GM18520 (cell line): ENCODE measurements at regions not wholly inside any gene's neighbourhood (a gene's known extent, or its start where the extent isn't known, plus 50 kb on each side); places are given as distances from the start of the nearest gene placed in this dataset.

Experiments
- ATAC-seq: cut with Tn5 transposase; IDR thresholded peaks from one replicate; pipeline ENCODE4 v1.9.1; 2021; ENCODE audit not compliant: unreplicated experiment

DNA sequence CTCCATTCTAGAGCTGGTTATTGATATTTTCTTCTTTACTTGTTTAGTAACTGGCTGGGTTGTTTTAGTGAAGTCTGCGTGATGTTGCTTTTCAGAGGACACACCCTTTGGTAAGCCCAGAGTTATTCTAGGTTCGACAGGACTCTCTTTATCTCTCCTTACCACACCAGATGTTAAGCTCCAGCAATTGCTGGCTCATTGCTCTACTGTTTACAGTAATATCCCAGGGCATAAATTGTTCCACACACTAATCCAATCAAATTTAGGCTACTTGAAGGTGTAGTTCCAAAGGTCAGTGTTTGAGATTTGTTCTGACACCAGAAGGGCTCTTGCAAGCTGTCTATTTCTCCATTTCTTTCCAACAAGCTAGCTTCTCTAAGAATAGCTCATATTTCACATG is 506.6 kb downstream of the NR4A2 start:
- no peak for ATAC-seq

DNA sequence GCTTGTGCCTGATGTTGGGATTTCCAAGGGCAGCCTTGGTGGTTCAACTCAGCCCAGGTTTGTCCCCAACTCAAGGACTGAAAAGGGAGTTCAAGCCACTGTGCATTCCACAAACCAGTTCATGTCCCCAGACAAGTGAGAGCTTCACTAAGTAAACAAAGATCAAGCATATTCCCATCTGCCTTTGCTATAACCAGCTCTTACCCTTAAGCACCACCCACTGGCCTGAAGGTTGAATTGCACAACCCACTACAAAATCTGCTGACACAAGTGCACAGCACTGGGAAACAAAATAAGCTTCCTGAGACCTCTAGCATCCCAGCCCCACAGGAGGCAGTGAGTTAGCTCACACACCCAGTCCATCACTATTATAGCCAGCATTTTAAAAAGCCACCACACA is 516.7 kb downstream of the NR4A2 start:
- peak; percentile 72 for ATAC-seq

DNA sequence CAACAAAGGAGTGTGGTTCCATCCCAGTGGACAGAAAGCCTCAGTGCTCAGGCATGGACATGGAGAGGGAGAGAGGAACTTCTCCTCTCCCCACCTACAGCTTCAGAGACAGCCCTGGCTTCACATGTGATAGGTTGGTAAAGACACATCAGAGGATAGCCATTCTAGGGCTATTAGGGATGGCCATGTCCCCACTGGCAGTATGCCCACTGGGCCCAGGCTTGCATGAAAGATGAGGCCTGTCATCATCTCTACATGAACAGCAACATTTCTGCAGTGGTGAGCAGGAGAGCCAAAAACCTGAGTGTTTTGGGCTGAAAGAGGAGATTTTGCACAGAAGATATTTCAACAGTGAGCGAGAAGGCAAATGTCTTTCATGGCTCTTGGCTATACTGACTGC is 517.2 kb downstream of the NR4A2 start:
- no peak for ATAC-seq

DNA sequence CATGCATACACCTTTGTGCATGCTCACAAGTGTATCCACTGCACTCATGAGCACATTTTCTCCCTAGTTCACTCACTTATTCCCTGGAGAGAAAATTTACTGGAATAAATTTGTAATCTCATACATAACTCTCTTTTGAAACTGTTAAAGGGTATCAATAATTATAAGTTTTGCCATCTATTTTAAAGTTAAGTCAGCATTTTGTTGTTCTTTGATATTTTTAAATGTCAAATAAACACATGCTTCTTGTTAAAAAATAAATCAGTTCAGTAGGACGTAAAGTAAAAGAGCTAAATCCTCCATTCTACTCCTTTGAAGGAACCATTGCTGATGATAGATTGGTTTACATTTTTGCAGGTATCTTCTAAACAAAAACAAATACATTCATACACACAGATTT is 522.1 kb downstream of the NR4A2 start:
- no peak for ATAC-seq

DNA sequence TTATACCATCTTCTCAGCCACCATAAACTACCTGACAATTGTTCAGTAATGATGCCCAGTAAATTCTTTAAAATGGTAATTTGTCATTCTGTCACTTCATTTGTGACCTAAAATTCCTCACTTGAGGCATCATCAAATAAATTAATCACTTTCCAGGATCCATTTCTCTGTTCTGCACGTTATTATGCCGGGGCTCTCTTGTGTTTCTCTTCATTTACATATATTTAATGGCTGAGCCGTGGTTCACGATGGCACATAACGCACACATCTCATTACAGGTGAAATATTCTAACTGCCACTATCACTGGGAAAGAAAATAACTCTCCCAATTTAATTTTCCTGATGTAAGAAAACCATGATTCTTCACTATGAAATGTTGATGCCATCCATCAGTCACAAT is 529.6 kb downstream of the NR4A2 start:
- ATAC-seq = no peak

DNA sequence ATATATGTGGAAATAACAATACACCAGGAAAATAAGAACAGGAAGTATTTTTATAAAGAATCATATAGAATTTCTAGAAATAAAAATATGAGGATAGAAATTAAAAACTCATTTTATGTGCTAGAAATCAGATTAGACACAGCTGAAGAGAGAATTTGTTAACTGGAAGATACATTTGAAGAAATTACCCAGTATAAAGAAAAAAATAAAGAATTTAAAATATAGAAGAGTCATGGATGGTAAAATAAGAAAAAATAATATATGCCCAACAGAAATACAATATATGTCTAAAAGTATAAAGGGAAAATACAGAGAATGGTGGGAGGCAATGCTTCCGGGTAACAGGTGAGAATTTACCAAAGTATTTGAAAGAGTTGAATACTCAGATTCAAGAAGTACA is 539.9 kb downstream of the NR4A2 start:
- no peak for ATAC-seq

DNA sequence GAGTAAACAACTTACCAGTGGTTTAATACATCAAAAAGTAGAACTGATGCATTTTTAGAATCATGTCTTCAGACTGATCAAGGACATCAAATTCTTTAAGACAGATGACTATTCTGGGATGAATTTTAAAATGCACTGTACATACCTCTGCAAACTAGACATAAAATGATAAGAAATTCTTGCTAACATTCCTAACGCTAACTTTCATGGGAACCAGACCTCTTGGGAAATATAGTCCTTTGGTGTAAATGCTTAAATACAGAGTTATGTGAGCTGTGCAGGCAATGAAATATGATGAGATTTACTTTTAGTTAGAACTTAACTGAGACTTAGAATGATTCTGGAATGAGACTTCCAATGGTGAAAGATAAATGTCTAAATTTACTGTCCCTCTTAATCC is 562.0 kb downstream of the NR4A2 start:
- ATAC-seq = no peak

DNA sequence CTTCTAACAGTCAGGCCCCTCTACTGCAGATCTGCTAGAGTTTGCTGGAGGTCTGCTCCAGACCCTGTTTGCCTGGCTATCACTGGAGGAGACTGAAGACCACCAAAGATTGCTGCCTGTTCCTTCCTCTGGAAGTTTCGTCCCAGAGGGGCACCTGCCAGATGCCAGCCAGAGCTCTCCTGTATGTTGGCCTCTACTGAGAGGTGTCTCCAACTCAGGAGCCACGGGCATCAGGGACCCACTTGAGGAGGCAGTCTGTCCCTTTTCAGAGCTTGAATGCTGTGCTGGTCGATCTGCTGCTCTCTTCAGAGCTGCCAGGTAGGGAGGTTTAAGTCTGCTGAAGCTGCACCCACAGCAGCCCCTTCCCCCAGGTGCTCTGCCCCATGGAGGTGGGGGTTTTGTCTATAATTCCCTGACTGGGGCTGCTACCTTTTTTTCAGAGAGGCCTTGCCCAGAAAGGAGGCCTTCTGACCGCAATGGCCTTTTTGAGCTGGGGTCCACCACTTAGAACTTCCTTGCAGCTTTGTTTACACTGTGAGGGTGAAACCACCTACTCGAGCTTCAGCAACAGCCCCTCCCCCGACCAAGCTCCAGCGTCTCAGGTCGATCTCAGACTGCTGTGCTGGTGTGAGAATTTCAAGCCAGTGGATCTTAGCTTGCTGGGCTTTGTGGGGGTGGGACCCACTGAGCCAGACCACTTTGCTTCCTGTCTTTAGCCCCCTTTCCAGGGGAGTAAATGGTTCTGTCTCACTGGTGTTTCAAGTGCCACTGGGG is 566.0 kb downstream of the NR4A2 start:
- no peak for ATAC-seq

DNA sequence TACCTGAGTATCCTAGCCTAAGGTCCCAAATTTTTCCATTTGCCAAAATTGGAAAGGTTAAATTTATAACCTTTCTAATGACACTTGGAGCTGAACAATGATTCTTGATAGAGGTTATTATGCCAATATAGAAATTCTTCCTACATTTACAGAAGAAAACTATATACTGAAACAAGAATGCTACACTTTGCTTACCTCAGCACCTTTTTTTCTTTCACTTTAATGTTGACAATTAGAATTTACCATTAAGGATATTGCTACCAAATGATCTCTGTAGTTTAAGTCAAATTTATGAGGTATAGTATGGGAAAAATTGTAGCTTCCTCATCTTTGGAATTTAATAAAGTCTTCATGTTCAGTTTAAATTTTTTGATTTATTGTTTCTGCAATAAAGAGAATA is 577.0 kb downstream of the NR4A2 start:
- no peak for ATAC-seq

DNA sequence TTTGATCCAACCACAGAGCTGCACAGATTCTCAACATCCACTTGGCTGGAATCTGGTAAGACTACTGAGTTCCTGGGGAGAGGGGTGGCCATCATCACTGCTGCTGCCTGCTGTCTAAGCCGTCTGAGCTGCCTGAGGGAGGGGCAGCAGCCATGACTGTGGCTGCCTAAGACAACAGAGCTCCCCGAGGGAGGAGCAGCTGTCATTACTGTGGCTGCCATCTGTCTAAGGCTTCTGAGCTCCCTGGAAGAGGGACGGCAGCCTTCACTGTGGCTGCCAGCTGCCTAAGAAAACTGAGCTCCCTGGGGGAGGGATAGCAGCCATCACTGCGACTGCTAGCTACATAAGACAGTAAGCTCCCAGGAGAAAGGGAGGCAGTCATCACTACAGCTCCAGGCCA is 584.4 kb downstream of the NR4A2 start:
- ATAC-seq = no peak

DNA sequence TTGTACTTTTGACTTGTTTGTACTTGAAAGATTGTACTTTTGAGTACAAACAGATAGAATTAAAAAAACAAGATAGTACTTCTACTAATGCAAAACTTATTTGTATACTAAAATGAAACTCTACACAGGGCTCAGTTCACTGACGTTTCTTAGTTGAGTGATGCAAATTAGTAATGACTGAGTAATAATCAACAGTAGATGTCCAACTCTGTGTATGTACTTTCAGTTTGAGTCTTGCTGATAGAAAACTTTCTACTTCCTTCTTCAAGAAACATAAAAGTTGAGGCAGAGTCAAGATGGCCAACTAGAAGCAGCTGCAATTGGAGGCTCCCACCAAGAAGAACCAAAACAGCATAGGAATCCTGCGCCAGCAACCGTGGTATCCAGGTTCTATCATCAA is 585.0 kb downstream of the NR4A2 start:
- ATAC-seq = peak; percentile 80

DNA sequence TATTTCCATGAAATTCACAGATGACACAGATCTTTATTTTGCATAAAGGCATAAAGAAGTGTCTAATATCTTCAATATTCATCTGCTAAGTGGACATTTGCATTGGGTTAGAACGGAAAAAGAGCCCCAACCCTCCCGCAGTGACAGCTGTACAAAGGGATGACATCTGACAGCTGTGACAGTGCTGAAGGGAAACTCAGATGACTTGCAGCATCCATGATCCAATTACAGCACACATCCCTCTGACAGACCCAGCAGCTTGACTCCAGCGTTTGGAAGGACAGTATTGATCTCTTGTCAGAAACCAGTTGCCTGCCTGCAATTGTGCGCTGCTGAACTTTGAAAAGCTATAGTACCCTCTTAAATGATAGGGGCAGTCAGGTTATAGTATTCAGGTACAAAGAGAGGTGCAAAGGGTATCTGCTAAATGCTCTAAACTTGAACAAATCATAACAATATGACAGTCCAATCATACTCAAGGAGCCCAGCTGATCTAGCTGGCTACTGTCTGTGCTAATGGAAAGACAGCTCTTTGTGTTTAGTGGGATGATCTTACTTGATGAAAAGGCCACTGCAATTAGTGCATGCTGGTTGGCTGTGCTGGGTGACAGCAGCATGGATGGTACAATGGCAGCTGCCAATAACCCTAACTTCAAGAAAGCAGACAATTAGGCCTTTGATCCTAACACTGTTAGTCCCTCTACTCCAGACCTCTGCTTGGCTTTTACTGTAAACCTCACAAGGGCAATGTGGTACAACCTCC is 599.2 kb downstream of the NR4A2 start:
- no peak for ATAC-seq

DNA sequence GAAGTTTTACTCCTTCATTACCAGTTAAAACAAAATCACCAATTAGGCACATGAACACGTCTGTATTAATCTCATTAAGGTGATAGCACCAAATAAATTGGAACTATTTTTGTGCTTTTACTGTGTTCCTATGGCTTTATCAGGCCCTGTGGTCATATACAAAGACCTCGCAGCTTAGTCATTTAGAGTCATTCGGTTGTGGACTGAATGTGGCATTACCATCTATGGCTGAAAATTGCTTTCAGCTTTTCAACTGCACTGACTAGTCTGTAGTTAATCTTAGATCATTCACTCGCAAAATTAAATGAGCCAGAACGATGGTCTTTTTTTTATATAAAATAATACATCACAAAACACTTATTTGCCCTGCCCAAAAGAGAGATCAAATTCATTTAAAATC is 601.7 kb downstream of the NR4A2 start:
- no peak for ATAC-seq

DNA sequence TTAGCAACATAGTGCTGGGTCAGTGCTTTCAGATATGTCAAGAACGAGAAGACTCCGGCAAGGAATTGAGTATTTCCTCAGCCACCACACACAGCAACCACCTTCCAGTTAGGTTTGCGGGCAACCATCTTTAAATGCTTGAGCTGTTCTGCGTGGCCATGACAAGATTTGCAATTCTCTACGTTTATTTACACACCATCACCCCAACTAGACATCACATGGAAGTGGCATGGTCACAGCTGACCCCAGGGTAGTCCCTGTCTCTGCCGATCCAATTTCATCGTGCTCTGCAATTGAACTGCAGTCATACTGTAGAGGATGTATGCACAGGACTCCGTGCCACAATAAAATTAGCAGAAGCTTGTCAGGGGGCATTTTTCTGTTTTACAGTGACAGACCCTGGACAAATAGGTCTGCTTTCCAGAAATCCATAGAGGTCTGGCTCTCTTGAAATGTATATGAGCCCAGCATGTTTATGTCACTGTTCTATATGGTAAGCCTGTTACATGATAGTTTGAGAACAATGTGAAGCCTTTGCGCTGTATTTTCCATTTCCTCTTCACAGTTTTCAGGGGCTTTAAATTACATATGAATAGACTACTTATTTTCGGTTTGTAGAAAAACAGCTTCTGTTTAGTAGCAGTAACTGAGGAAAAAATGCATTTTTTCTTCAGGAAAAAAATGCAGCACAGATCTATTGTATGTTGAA is 605.2 kb downstream of the NR4A2 start:
- no peak for ATAC-seq

DNA sequence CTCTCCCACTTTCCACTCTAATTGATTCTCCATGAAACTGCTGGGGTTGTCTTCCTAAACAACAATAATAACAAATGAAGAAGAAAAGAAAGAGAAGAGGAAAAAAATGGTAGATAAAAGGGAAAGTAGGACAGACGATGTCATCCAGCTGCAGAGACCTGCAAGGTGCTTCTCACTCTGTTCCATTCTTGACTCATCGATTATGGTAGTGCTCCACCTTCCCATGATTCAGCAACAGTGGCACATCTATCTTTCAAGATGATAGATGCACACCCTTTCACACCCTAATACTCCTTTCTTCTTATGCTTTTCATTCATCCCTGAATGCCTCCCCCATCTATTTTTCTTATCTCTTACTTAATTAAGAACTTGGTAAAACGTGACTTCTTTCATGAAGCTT is 610.2 kb downstream of the NR4A2 start:
- no peak for ATAC-seq

DNA sequence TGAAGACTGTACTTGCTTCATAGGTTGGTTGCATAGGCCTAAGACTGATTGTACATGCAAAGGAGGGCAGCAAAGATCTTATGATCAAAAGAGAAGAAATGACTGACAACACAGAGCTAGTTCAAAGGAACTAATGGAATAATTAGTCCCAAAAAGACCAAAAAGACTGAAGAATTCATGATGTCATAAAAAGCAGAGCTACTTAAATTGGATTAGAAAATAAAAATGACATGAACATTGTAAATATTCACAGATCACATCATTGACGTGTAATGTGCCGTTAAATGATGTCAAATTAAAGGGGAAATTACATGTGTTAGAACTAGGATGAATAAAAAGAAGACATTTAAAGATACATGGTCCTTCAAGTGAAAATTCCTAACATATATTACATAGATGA is 616.8 kb downstream of the NR4A2 start:
- ATAC-seq = no peak

DNA sequence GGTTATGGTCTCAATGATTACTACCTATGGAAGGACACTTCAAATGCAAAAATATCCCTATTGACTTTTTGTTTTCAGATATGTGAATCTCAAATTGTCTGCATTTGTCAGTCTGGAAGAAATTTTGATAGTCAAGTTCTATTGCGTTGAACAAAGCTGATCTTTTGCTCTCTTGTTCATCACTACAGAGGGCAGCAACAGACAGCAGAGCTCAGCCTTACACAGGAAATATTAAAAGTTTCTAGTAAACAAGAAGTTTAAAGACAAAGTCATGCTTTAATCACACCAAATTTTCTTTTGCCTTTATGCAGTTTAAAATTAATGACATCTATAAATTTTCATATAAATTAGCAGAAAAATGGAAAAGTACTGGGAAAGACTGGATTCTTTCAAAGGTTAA is 617.5 kb downstream of the NR4A2 start:
- no peak for ATAC-seq

DNA sequence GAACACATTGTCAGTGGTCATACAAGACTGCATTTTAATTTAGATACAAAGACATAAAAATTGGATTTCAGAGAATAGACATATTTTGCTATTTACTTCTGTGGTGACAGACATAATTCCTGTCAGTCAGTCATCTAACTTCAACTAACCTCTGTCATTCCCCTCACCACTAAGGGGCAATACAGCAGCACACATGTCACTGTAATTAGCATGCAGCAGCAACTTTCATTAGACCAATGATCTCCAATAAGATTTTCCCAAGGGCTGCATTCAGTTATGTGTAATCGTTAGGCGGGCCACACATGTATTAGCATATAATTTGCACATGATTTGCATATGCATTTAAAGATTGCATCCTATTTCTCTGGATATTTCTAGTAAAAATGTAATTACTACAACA is 624.5 kb downstream of the NR4A2 start:
- no peak for ATAC-seq

DNA sequence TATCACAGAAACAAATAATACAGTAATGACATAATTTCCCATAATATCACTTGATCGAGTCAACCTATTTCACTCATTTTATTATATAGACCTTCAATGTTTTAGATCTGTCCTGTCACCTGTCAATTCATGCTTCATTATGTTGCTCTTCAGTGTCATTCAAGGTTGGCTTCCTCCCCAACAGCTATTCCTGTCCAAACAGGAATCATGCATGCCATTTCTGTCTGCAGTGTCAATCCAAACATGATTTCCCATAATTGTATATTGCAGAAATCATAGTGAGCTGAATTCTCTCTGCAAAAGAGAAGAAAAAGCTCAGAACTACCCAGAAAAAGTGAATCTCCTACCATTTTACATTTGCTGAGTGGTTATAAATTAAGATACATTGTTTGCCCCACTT is 628.6 kb downstream of the NR4A2 start:
- ATAC-seq = no peak

DNA sequence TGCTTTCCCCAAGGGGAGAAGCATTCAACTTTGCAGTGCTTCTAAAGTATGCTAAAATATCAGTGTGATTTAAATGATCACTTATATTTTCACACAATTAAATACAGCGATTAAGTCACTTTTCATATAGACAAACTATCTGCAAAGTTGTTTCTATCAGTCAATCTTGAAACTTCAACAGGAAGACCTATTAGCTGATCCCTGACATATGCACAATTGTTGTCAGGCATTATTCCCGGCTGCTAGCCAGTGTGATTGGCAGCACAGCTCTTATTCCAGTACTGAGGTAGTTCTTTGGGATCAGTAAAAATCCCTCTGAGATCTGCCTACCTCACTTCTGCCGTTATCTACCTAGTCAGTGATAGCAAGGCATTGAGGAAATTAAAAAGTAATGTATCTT is 629.5 kb downstream of the NR4A2 start:
- ATAC-seq = no peak

DNA sequence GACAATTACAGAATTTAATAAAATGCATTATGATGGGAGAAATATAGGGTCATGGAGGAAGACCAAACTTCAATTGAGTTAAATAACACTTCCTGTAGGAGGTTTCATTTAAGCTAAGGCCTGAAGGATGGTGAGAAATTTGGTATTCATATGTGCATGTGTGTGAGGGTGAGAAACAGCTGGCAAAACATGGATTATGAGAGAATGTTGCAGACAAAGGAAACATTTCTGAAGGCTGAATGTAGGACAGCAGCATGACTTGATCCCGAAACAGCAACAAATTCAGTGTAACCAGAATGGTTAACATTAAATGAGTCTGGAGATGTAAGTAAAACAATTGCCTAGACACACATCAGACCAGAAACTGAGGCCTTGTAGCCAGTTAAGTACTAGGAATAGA is 630.8 kb downstream of the NR4A2 start:
- ATAC-seq = no peak

DNA sequence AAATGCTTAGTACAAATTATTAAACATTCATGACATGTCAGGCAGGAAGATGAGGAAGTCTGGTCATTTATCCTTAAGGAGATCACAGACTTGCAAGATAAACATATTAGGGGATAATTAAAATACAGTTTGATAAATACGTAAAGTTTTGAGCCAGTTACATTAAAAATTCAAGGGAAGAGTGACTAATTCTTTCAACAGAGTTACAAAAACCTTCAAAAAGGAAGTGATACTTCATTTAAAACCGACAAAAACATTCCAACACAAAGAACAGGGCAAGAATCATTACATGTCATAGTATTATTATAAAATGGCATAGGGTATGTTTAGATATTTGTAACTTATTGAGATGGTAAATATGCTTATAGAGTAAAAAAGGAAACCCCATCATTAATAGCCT is 636.0 kb downstream of the NR4A2 start:
- ATAC-seq = no peak
